ENCODE measurements at regions not wholly inside any gene's neighbourhood (a gene's known extent, or its start where the extent isn't known, plus 50 kb on each side); places are given as distances from the start of the nearest gene placed in this dataset.

- no peak for TF ChIP-seq CTCF (IDR thresholded peaks at IDR 0.05)
- no peak for TF ChIP-seq POLR2A (IDR thresholded peaks at IDR 0.05)
Observed at GRCh38 chr4:187191676-187192075, 468.0 kb upstream of the FAT1 start.
